K562 (cell line): ENCODE measurements at regions not wholly inside any gene's neighbourhood (a gene's known extent, or its start where the extent isn't known, plus 50 kb on each side); places are given as distances from the start of the nearest gene placed in this dataset.

Experiments used
- ATF7 ChIP-seq: fragments of 450-650 bp; IDR thresholded peaks from 2 replicates; pipeline ENCODE4 v1.7.1; 2014; ENCODE audit warnings: mild to moderate bottlenecking, moderate library complexity
- GTF2F1 ChIP-seq: IDR thresholded peaks from 2 replicates; pipeline ENCODE4 v1.6.1; 2011; ENCODE audit warnings: low read depth, low read length, improper control_type of control experiment
- NR0B1 ChIP-seq: fragments of 450-650 bp; IDR thresholded peaks from one replicate; pipeline ENCODE4 v1.6.1; 2018; ENCODE audit warnings: mild to moderate bottlenecking, moderate library complexity; ENCODE audit not compliant: partially characterized antibody
- POU5F1 ChIP-seq: fragments of 150-350 bp; IDR thresholded peaks from 2 replicates; pipeline ENCODE4 v1.6.1; 2014; ENCODE audit warnings: borderline replicate concordance, low read length, low read depth, mild to moderate bottlenecking; ENCODE audit not compliant: partially characterized antibody
- PRDM10 ChIP-seq: fragments of 450-650 bp; IDR thresholded peaks from 2 replicates; pipeline ENCODE4 v1.6.1; 2018; ENCODE audit not compliant: partially characterized antibody
- SNIP1 ChIP-seq: fragments of 450-650 bp; IDR thresholded peaks from 2 replicates; pipeline ENCODE4 v1.7.1; 2017; ENCODE audit warnings: low read depth, mild to moderate bottlenecking
- TCF3 ChIP-seq: sonication (generic); formaldehyde crosslinking; IDR thresholded peaks from 2 replicates; pipeline ENCODE4 v1.4.0; 2020; ENCODE audit warnings: mild to moderate bottlenecking, missing genetic modification reagents
- ZBTB17 ChIP-seq: fragments of 450-650 bp; formaldehyde crosslinking; IDR thresholded peaks from 2 replicates; pipeline ENCODE4 v1.4.0; 2020; ENCODE audit warnings: mild to moderate bottlenecking
- ZNF224 ChIP-seq: sonication (generic); formaldehyde crosslinking; IDR thresholded peaks from 2 replicates; pipeline ENCODE4 v1.8.0; 2022; ENCODE audit warnings: mild to moderate bottlenecking, missing genetic modification reagents
- ZNF24 ChIP-seq: fragments of 450-650 bp; IDR thresholded peaks from 2 replicates; pipeline ENCODE4 v1.6.1; 2016
- ZNF384 ChIP-seq: IDR thresholded peaks from 2 replicates; pipeline ENCODE4 v1.6.1; 2012; ENCODE audit warnings: low read depth, low read length, improper control_type of control experiment
- ZNF436 ChIP-seq: fragments of 250-450, 450-650 bp; sonication (Bioruptor Pico); formaldehyde crosslinking; IDR thresholded peaks from 2 replicates; pipeline ENCODE4 v1.7.0; 2020; ENCODE audit warnings: mild to moderate bottlenecking
- TF ChIP-seq, protein P1 (sequence below): fragments of 250-450 bp; sonication (Bioruptor Pico); IDR thresholded peaks from 2 replicates; pipeline ENCODE4 v1.5.0; 2021; ENCODE audit warnings: mild to moderate bottlenecking, moderate library complexity

- TF ChIP-seq PRDM10 (no peak), ZNF436 (CRISPR knock-in tag) (no peak), ZNF224 (CRISPR knock-in tag) (no peak), ATF7 (no peak), ZBTB17 (CRISPR knock-in tag) (no peak), NR0B1 (no peak), ZNF384 (peak; percentile 66), ZNF24 (0 out of 2 replicates have a peak, but pooled peaks have one; percentile 18), SNIP1 (no peak), TCF3 (CRISPR knock-in tag) (no peak), POU5F1 (no peak), GTF2F1 (no peak)
- TF ChIP-seq, protein P1, sequence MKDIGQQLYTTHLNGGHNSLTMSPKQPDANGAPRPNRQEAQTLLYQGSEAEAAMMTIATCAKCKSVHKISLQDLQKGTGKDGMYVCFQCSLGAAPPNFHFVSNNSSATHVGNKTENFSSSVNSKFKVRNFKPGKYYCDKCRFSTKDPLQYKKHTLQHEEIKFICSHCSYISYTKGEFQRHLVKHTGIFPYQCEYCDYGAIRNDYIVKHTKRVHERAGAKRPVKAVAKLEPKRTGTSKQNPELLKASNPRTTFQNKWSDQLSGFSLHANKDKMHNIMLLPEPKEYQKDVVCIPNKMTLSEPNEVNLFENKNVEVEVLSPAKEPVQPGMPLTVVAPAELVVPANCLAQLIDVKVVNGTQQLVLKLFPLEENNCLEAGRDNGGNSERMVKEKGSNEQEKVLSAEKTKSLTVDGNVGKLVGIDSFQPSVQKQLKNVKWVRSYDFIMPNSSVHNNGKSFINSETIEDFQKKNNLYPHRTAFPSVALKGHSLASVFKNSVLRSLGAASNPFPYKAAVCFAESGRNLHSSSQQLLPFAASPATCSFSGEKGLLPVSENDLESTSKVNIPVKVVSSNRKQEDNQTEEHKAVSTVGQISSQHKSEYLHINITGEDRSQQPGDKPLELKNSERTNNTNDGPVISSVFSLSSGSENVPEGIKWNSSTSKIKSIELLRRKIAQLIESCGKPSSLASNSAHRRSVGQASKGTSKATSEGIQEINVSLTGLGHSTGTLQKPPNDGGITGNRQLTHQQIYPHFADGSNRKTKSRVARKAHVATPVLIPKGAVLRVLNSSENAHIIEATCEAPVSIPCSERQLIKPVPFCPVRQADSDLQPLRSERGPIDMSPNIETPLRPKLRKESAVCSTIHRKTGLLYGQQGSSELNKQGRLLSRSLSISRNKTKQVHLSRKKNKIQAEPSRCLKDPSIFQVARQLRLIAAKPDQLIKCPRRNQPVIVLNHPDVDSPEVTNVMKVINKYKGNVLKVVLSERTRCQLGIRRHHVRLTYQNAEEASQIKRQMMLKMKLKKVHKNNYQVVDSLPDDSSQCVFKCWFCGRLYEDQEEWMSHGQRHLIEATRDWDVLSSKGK: no peak
These were observed 86.8 kb upstream of the JARID2 start (continued) for GRCh38 chr6:15158821-15159619.
